HEK293T (cell line): ENCODE measurements at regions not wholly inside any gene's neighbourhood (a gene's known extent, or its start where the extent isn't known, plus 50 kb on each side); places are given as distances from the start of the nearest gene placed in this dataset.

ENCODE experiments used
- BHLHE40 ChIP-seq: fragments of 450-650 bp; IDR thresholded peaks from 2 replicates; pipeline ENCODE4 v1.6.1; 2016; ENCODE audit warnings: mild to moderate bottlenecking, moderate library complexity, borderline replicate concordance
- HDGF ChIP-seq: fragments of 450-650 bp; IDR thresholded peaks from 2 replicates; pipeline ENCODE4 v1.6.1; 2017; ENCODE audit warnings: antibody characterized with exemption, borderline replicate concordance
- SP1 ChIP-seq: fragments of 450-650 bp; IDR thresholded peaks from 2 replicates; pipeline ENCODE4 v1.6.1; 2017

DNA sequence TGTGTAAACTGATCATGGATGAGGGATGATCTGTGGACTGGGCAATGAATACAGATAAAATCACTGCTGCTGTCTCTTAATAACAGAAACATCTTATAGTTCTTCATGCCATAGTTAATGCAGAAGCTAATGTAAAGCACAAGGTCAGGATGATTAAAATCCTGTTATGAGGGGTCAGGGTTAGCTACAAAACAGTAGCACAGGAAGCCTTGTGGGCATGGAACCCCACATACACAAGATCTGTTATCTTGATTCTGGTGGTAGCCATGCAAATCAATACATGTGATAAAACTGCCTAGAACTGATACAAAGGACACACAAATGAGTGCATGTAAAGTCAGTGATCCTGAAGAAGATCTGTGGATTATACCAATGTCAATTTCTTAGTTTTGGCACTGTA lies 96.4 kb downstream of the KLF12 start:
- no peak for TF ChIP-seq SP1
- TF ChIP-seq BHLHE40: no peak
- no peak for TF ChIP-seq HDGF
